Colonic mucosa (tissue), 4 donors: ENCODE measurements at regions not wholly inside any gene's neighbourhood (a gene's known extent, or its start where the extent isn't known, plus 50 kb on each side); places are given as distances from the start of the nearest gene placed in this dataset.

ENCODE experiments used
- DNase-seq: peaks from one replicate; pipeline ENCODE4 v3.0.0-alpha.2; 2020
- H3K27ac ChIP-seq: fragments of 200-600 bp; one replicate; pipeline ENCODE4 v1.8.0; 2021
- H3K27me3 ChIP-seq: fragments of 200-600 bp; one replicate; pipeline ENCODE4 v1.8.0; 2021
- H3K36me3 ChIP-seq: fragments of 200-600 bp; one replicate; pipeline ENCODE4 v1.8.0; 2021
- H3K4me1 ChIP-seq: fragments of 200-600 bp; one replicate; pipeline ENCODE4 v1.8.0; 2021; ENCODE audit warnings: mild to moderate bottlenecking
- H3K4me3 ChIP-seq: fragments of 200-600 bp; one replicate; pipeline ENCODE4 v1.8.0; 2021
- H3K9ac ChIP-seq, 2 donors: one replicate each; pipeline ENCODE4 v1.7.0; 2013; ENCODE audit warnings: control low read depth in 2 of 2, low read depth in 2 of 2, low read length in 2 of 2
- H3K9me3 ChIP-seq: fragments of 200-600 bp; one replicate; pipeline ENCODE4 v1.8.0; 2021
- CTCF ChIP-seq: fragments of 200-600 bp; IDR thresholded peaks from one replicate; pipeline ENCODE4 v1.8.0; 2022; ENCODE audit warnings: antibody characterized with exemption, mild to moderate bottlenecking
- intact Hi-C: fragments of 100-400 bp; cut with DNase I; formaldehyde crosslinking; loops from one replicate; pipeline ENCODE4 v1.14.1; 2022
- donor health status: healthy.
- donor health status: DM: no; HTN: no; CAD: no.
- donor health status: DM: no; HTN: no; CAD: no.

- intact Hi-C loops, result no loop called here
- Histone ChIP-seq H3K27ac (no peak overlapping the region), H3K9me3 (no peaks in the 10 kb centered on the region), H3K36me3 (no peaks in the 10 kb centered on the region), H3K4me3 (no peak overlapping the region), H3K4me1 (no peaks in the 10 kb centered on the region), H3K9ac (no peak overlapping the region), H3K27me3 (no peaks in the 10 kb centered on the region)
- DNase-seq, result no peak
- TF ChIP-seq CTCF, result no peak
Measured at GRCh38 chr4:33390976-33391375, 2670.8 kb downstream of the PCDH7 start.

- no peaks in the 10 kb centered on the region for H3K9me3 ChIP-seq
- DNase-seq, result no peak
- no peak overlapping the region for H3K27ac ChIP-seq
- no peak overlapping the region for H3K9ac ChIP-seq
- intact Hi-C loops, result no loop called here
- no peak overlapping the region for H3K4me3 ChIP-seq
- H3K4me1 ChIP-seq, result no peaks in the 10 kb centered on the region
- no peak for TF ChIP-seq CTCF
- H3K27me3 ChIP-seq, result no peaks in the 10 kb centered on the region
- no peaks in the 10 kb centered on the region for H3K36me3 ChIP-seq
Measured at GRCh38 chr4:33395731-33396485, 2675.7 kb downstream of the PCDH7 start.

DNA sequence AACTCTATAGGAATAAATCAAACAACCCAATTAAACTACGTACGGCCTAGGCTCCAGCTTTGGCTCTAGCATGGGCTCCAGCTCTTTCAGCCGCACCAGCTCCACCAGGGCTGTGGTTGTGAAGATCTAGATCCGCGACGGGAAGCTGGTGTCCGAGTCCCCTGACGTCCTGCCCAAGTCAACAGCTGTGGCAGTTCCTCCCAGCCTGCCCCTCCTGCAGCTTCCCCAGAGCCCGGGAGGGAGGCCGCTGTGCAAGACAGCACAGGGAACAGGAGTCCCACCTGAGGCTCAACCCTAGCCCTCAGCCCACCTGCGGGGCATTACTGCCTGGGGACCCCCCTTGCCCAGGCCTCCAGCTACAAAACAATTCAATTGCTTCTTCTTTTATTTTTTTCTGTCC lies 2680.3 kb downstream of the PCDH7 start:
- H3K9ac ChIP-seq, result no peak overlapping the region
- TF ChIP-seq CTCF, result no peak
- no peak for DNase-seq
- no peak overlapping the region for H3K4me3 ChIP-seq
- intact Hi-C loops, result no loop called here
- H3K27ac ChIP-seq, result no peak overlapping the region
- no peaks in the 10 kb centered on the region for H3K36me3 ChIP-seq
- H3K4me1 ChIP-seq, result no peaks in the 10 kb centered on the region
- no peaks in the 10 kb centered on the region for H3K9me3 ChIP-seq
- H3K27me3 ChIP-seq, result no peaks in the 10 kb centered on the region

GRCh38 chr4:33407496-33407895 lies 2687.3 kb downstream of the PCDH7 start:
- H3K9ac ChIP-seq, result no peak overlapping the region
- no peaks in the 10 kb centered on the region for H3K27me3 ChIP-seq
- no peak for TF ChIP-seq CTCF
- intact Hi-C loops, result no loop called here
- H3K27ac ChIP-seq, result no peak overlapping the region
- DNase-seq, result no peak
- no peaks in the 10 kb centered on the region for H3K36me3 ChIP-seq
- H3K4me1 ChIP-seq, result no peaks in the 10 kb centered on the region
- H3K9me3 ChIP-seq, result no peaks in the 10 kb centered on the region
- no peak overlapping the region for H3K4me3 ChIP-seq

- no peak for DNase-seq
- intact Hi-C loops, result no loop called here
- H3K4me1 ChIP-seq, result no peaks in the 10 kb centered on the region
Measured at GRCh38 chr4:33411182-33411581, 2691.0 kb downstream of the PCDH7 start.

More at GRCh38 chr4:33411182-33411581, 2691.0 kb downstream of the PCDH7 start:
- no peak overlapping the region for H3K9ac ChIP-seq
- H3K9me3 ChIP-seq, result no peaks in the 10 kb centered on the region
- H3K27me3 ChIP-seq, result no peaks in the 10 kb centered on the region
- TF ChIP-seq CTCF, result no peak
- no peaks in the 10 kb centered on the region for H3K36me3 ChIP-seq
- H3K27ac ChIP-seq, result no peak overlapping the region
- no peak overlapping the region for H3K4me3 ChIP-seq
